NCI-H524 treated with DMSO at 0.1 percent for 48 hours (cell line): ENCODE measurements at regions not wholly inside any gene's neighbourhood (a gene's known extent, or its start where the extent isn't known, plus 50 kb on each side); places are given as distances from the start of the nearest gene placed in this dataset.
"Not testable (repeated sequence)": the region's sequence is repeated elsewhere in the genome, so short reads cannot be mapped to it uniquely, and the experiment has no call there.

Experiments used
- DNase-seq: peaks from one replicate; lab custom pipeline; 2025; lab: John Stamatoyannopoulos, UW

GRCh38 chr12:19909418-19909817 is 458.9 kb upstream of the PDE3A start:
- DNase-seq, result no peak

- DNase-seq, result no peak
These were observed 457.7 kb upstream of the PDE3A start for GRCh38 chr12:19910681-19911080.

- no peak for DNase-seq
These were observed 455.3 kb upstream of the PDE3A start for GRCh38 chr12:19912991-19913390.

- DNase-seq, result no peak
These were observed 452.7 kb upstream of the PDE3A start for GRCh38 chr12:19915392-19916195.

GRCh38 chr12:19916196-19916753 is 452.1 kb upstream of the PDE3A start:
- DNase-seq, result no peak

GRCh38 chr12:19916974-19917373 is 451.4 kb upstream of the PDE3A start:
- no peak for DNase-seq

GRCh38 chr12:19921716-19922115 is 446.6 kb upstream of the PDE3A start:
- DNase-seq, result not testable (repeated sequence)

GRCh38 chr12:19922717-19923116 is 445.6 kb upstream of the PDE3A start:
- no peak for DNase-seq

GRCh38 chr12:19924360-19924759 is 444.0 kb upstream of the PDE3A start:
- no peak for DNase-seq

GRCh38 chr12:19925841-19926240 is 442.5 kb upstream of the PDE3A start:
- no peak for DNase-seq

- DNase-seq, result no peak
These were observed 442.1 kb upstream of the PDE3A start for GRCh38 chr12:19926266-19926665.

GRCh38 chr12:19927661-19928060 is 440.7 kb upstream of the PDE3A start:
- no peak for DNase-seq

- DNase-seq, result no peak
These were observed 435.9 kb upstream of the PDE3A start for GRCh38 chr12:19932413-19932812.

- no peak for DNase-seq
These were observed 434.4 kb upstream of the PDE3A start for GRCh38 chr12:19933924-19934323.

GRCh38 chr12:19937161-19937560 is 431.2 kb upstream of the PDE3A start:
- DNase-seq, result no peak

GRCh38 chr12:19938031-19938430 is 430.3 kb upstream of the PDE3A start:
- no peak for DNase-seq

GRCh38 chr12:19938491-19938890 is 429.8 kb upstream of the PDE3A start:
- DNase-seq, result no peak

GRCh38 chr12:19940267-19940666 is 428.1 kb upstream of the PDE3A start:
- no peak for DNase-seq

- DNase-seq, result no peak
These were observed 427.2 kb upstream of the PDE3A start for GRCh38 chr12:19941096-19941495.

GRCh38 chr12:19945559-19946435 is 422.5 kb upstream of the PDE3A start:
- peak; percentile 10 for DNase-seq

GRCh38 chr12:19946550-19946949 is 421.8 kb upstream of the PDE3A start:
- DNase-seq, result peak; percentile 66

GRCh38 chr12:19947344-19947743 is 421.0 kb upstream of the PDE3A start:
- DNase-seq, result no peak

- no peak for DNase-seq
These were observed 416.7 kb upstream of the PDE3A start for GRCh38 chr12:19951664-19952063.
